Neural progenitor cell (in vitro differentiated cells): ENCODE measurements at regions not wholly inside any gene's neighbourhood (a gene's known extent, or its start where the extent isn't known, plus 50 kb on each side); places are given as distances from the start of the nearest gene placed in this dataset.
A peak's percentile ranks its signal among the peaks of the same experiment; 100 is the strongest.
"Not testable (repeated sequence)": the region's sequence is repeated elsewhere in the genome, so short reads cannot be mapped to it uniquely, and the experiment has no call there.

ENCODE experiments used
- DNase-seq: peaks from one replicate; pipeline ENCODE4 v3.0.0-alpha.2; 2016; ENCODE audit warnings: low spot score
- H2AFZ ChIP-seq: fragments of 200-600 bp; sonication (generic); replicated peaks from 2 replicates; pipeline ENCODE4 v1.6.1; 2016; ENCODE audit warnings: antibody characterized with exemption
- H3F3A ChIP-seq: fragments of 200-600 bp; sonication (generic); 2 replicates; pipeline ENCODE4 v1.6.1; 2016; ENCODE audit warnings: antibody characterized with exemption, low read depth
- H3K27ac ChIP-seq: fragments of 200-600 bp; sonication (generic); 2 replicates; pipeline ENCODE4 v1.5.1; 2016; ENCODE audit warnings: mild to moderate bottlenecking
- H3K27me3 ChIP-seq: fragments of 200-600 bp; sonication (generic); 2 replicates; pipeline ENCODE4 v1.6.1; 2016; ENCODE audit warnings: mild to moderate bottlenecking, moderate library complexity
- H3K36me3 ChIP-seq: fragments of 200-600 bp; sonication (generic); 2 replicates; pipeline ENCODE4 v1.5.1; 2016
- H3K4me1 ChIP-seq: fragments of 200-600 bp; sonication (generic); 2 replicates; pipeline ENCODE4 v1.6.1; 2016; ENCODE audit warnings: mixed run types
- H3K4me2 ChIP-seq: fragments of 200-600 bp; sonication (generic); 2 replicates; pipeline ENCODE4 v1.6.1; 2016
- H3K4me3 ChIP-seq: fragments of 200-600 bp; sonication (generic); 2 replicates; pipeline ENCODE4 v1.5.1; 2016
- H3K79me2 ChIP-seq: fragments of 200-600 bp; sonication (generic); 2 replicates; pipeline ENCODE4 v1.6.1; 2016; ENCODE audit warnings: low read depth
- H3K9ac ChIP-seq: fragments of 200-600 bp; sonication (generic); 2 replicates; pipeline ENCODE4 v1.6.1; 2016
- H3K9me3 ChIP-seq: fragments of 200-600 bp; sonication (generic); 2 replicates; pipeline ENCODE4 v1.5.1; 2016; ENCODE audit warnings: low read depth
- H4K20me1 ChIP-seq: fragments of 200-600 bp; sonication (generic); 2 replicates; pipeline ENCODE4 v1.6.1; 2016; ENCODE audit warnings: low read depth
- H3K27ac Mint-ChIP-seq: 3 replicates; pipeline ENCODE4 v1.8.0; 2021; ENCODE audit warnings: mixed read lengths
- H3K27me3 Mint-ChIP-seq: 2 replicates; pipeline ENCODE4 v1.8.0; 2022; ENCODE audit warnings: low read depth, mild to moderate bottlenecking, inconsistent platforms, moderate library complexity, mixed read lengths; ENCODE audit not compliant: insufficient read depth
- H3K36me3 Mint-ChIP-seq: 3 replicates; pipeline ENCODE4 v1.8.0; 2021; ENCODE audit warnings: mixed read lengths
- H3K4me1 Mint-ChIP-seq: 3 replicates; pipeline ENCODE4 v1.8.0; 2021; ENCODE audit warnings: mixed read lengths
- H3K4me3 Mint-ChIP-seq: 3 replicates; pipeline ENCODE4 v1.8.0; 2021; ENCODE audit warnings: mild to moderate bottlenecking, moderate library complexity, mixed read lengths
- H3K9me3 Mint-ChIP-seq: 3 replicates; pipeline ENCODE4 v1.8.0; 2020; ENCODE audit warnings: mixed read lengths
- CTCF ChIP-seq: fragments of 200-600 bp; sonication (generic); IDR thresholded peaks from 2 replicates; pipeline ENCODE4 v1.5.1; 2017; ENCODE audit warnings: antibody characterized with exemption, mild to moderate bottlenecking
- EZH2 ChIP-seq: fragments of 200-600 bp; sonication (generic); IDR thresholded peaks from 2 replicates; pipeline ENCODE4 v1.6.1; 2017; ENCODE audit warnings: antibody characterized with exemption, mild to moderate bottlenecking, moderate library complexity
- EZH2phosphoT487 ChIP-seq: fragments of 200-600 bp; sonication (generic); IDR thresholded peaks from 2 replicates; pipeline ENCODE4 v1.6.1; 2017; ENCODE audit warnings: antibody characterized with exemption

- no peak overlapping the region for H3K4me3 Mint-ChIP-seq
- Histone ChIP-seq H3K36me3 (no peaks in the 10 kb centered on the region), H4K20me1 (no peaks in the 10 kb centered on the region), H2AFZ (no peak overlapping the region), H3K4me2 (no peak overlapping the region), H3K27me3 (no peaks in the 10 kb centered on the region), H3K4me1 (no peaks in the 10 kb centered on the region), H3F3A (no peaks in the 10 kb centered on the region), H3K79me2 (no peaks in the 10 kb centered on the region), H3K4me3 (no peak overlapping the region), H3K27ac (no peak overlapping the region), H3K9ac (no peak overlapping the region), H3K9me3 (no peaks in the 10 kb centered on the region)
- TF ChIP-seq EZH2 (no peak), EZH2phosphoT487 (no peak), CTCF (no peak)
- DNase-seq = no peak
- H3K4me1 Mint-ChIP-seq = no peaks in the 10 kb centered on the region
- H3K27ac Mint-ChIP-seq = no peak overlapping the region
- H3K9me3 Mint-ChIP-seq = no peaks in the 10 kb centered on the region
- H3K36me3 Mint-ChIP-seq = no peaks in the 10 kb centered on the region
- H3K27me3 Mint-ChIP-seq = no peaks in the 10 kb centered on the region
These were observed 892.5 kb downstream of the LRFN5 start for GRCh38 chr14:42499137-42499536.

- Mint-ChIP-seq H3K4me3 (no peak overlapping the region), H3K4me1 (peaks cover 2% of the 10 kb centered on the region), H3K36me3 (no peaks in the 10 kb centered on the region), H3K27ac (no peak overlapping the region), H3K9me3 (no peaks in the 10 kb centered on the region), H3K27me3 (no peaks in the 10 kb centered on the region)
- Histone ChIP-seq H3K27ac (no peak overlapping the region), H3K79me2 (no peaks in the 10 kb centered on the region), H3K4me3 (no peak overlapping the region), H3K9me3 (no peaks in the 10 kb centered on the region), H3K9ac (no peak overlapping the region), H3K4me1 (no peaks in the 10 kb centered on the region), H3K4me2 (no peak overlapping the region), H2AFZ (no peak overlapping the region), H3K27me3 (no peaks in the 10 kb centered on the region), H4K20me1 (no peaks in the 10 kb centered on the region), H3K36me3 (no peaks in the 10 kb centered on the region), H3F3A (no peaks in the 10 kb centered on the region)
- DNase-seq = no peak
- no peak for TF ChIP-seq CTCF
- no peak for TF ChIP-seq EZH2phosphoT487
- TF ChIP-seq EZH2 = no peak
These were observed 883.9 kb downstream of the LRFN5 start for GRCh38 chr14:42490536-42490935.

GRCh38 chr14:42488965-42489364 lies 882.3 kb downstream of the LRFN5 start:
- TF ChIP-seq CTCF = no peak
- TF ChIP-seq EZH2 = no peak
- TF ChIP-seq EZH2phosphoT487 = no peak
- Histone ChIP-seq H3K27me3 (no peaks in the 10 kb centered on the region), H3K9ac (no peak overlapping the region), H3K36me3 (no peaks in the 10 kb centered on the region), H3F3A (no peaks in the 10 kb centered on the region), H3K4me1 (no peaks in the 10 kb centered on the region), H2AFZ (peak overlapping the region; percentile 13), H3K79me2 (no peaks in the 10 kb centered on the region), H3K27ac (no peak overlapping the region), H3K9me3 (no peaks in the 10 kb centered on the region), H3K4me2 (no peak overlapping the region), H4K20me1 (no peaks in the 10 kb centered on the region), H3K4me3 (no peak overlapping the region)
- Mint-ChIP-seq H3K36me3 (no peaks in the 10 kb centered on the region), H3K4me3 (no peak overlapping the region), H3K9me3 (no peaks in the 10 kb centered on the region), H3K27me3 (no peaks in the 10 kb centered on the region), H3K27ac (no peak overlapping the region), H3K4me1 (peaks cover 2% of the 10 kb centered on the region)
- no peak for DNase-seq

GRCh38 chr14:42482345-42482971 lies 875.8 kb downstream of the LRFN5 start:
- not testable (repeated sequence) for H3K27me3 ChIP-seq, H2AFZ ChIP-seq, H3K27ac ChIP-seq, H3K4me3 ChIP-seq, H3K4me1 ChIP-seq, H3K79me2 ChIP-seq, H3K9me3 ChIP-seq, H3K4me3 Mint-ChIP-seq, H3K9ac ChIP-seq, DNase-seq, H3K27ac Mint-ChIP-seq, H4K20me1 ChIP-seq, H3K36me3 ChIP-seq, H3K36me3 Mint-ChIP-seq, H3F3A ChIP-seq, H3K9me3 Mint-ChIP-seq, H3K4me1 Mint-ChIP-seq, H3K4me2 ChIP-seq, H3K27me3 Mint-ChIP-seq

GRCh38 chr14:42481714-42482113 lies 875.0 kb downstream of the LRFN5 start:
- not testable (repeated sequence) for H3K36me3 ChIP-seq, H3K27ac ChIP-seq, H3K27me3 ChIP-seq, H3K4me2 ChIP-seq, DNase-seq, H2AFZ ChIP-seq, H3K4me1 Mint-ChIP-seq, H3K9me3 Mint-ChIP-seq, H3F3A ChIP-seq, H3K4me1 ChIP-seq, H4K20me1 ChIP-seq, H3K79me2 ChIP-seq, H3K9me3 ChIP-seq, H3K27ac Mint-ChIP-seq, H3K36me3 Mint-ChIP-seq, H3K27me3 Mint-ChIP-seq, H3K4me3 ChIP-seq, H3K4me3 Mint-ChIP-seq, H3K9ac ChIP-seq
